IPS DF 19.7 (cell line): ENCODE measurements at regions not wholly inside any gene's neighbourhood (a gene's known extent, or its start where the extent isn't known, plus 50 kb on each side); places are given as distances from the start of the nearest gene placed in this dataset.

Source experiments
- DNase-seq: peaks from one replicate; pipeline ENCODE4 v3.0.0-alpha.2; 2013; ENCODE audit warnings: low read depth, low spot score

DNA sequence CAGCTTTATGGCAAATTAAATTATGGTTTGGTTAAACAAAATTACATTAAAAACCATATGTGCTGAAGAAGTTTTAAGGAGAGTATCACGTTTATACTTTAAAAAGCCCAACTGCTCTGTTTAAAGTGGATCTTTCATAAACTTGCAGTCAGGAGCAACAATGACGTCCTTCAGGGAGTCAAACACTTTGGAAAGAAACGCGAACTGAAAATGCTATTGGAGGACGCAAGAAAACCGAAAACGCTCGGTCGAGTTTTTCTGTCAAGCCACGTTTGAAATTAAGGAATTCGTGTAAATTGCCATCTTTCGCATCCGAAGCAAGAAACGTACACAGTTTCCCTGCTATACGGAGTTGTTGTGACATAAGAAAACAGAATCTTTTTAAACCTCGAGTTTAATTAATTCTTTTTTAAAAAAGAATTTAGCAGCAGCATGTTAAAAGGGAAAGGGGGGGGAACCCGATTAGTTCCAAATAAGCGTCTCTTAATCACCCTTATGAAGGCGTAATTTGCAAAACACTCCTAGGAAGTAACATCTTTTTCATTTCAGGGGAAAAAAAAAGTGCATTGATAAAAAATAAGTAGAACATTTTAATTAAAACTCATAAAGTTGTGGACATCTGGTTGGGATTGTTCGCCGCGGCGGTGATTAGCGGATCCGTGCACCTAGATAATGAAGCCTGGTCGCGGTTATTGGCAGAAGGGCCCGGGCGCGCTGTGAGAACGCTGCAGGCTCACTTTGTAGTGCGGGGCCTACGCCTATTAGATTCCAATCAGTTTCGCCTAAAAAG is 295.4 kb downstream of the TFAP2C start:
- DNase-seq, result no peak

DNA sequence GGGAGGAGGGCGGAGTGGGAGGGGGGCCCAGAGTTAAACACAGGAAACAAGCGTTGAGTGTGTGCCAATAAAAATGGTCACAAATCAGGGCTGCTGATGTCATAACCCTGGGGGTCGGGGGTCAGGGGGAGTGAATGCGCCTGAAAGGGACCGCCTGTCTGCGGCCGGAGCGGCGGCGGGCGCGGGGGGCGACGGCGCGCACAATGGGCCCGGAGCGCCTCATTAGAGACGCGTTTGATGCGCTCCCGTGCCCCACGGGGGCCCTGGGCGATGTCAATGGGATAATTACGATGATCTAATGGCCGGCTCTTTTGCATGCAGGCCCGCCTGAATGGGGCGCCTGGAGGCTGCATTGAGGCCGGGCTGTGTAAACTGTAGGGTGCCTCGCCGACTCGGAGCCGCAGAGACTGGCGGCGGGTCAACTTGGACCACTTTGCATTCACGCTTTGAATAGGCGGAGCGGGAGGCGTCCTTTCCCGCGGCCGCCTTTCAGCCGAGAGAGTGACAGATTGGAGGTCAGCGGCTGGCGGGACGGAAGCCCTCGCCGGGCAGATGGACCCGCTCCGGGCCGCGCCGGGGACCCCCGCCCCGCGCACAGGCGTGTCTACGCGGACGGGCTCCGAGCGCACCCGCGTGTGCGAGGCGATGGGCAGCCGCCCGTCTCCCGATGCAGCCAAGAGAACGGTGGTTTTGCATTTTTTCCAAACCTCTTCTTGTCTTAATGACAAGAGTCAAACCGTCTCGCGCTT is 296.1 kb downstream of the TFAP2C start:
- no peak for DNase-seq

DNA sequence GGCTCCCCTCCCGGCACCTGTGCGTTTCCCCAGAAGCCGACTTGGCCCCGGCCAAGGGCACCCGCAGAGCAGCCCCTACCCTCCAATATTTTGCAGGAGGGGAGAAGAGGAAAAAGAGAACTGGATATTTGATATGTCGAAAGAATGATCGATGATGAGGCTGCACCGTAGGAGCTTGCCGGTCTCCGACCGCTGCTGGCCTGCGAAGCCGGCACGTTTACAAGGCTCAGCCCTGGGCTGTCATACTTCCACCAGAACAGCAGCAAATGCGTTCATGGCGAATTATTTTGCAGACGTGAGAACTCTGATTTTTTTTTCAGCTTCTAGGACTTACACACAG is 296.7 kb downstream of the TFAP2C start:
- DNase-seq, result no peak

DNA sequence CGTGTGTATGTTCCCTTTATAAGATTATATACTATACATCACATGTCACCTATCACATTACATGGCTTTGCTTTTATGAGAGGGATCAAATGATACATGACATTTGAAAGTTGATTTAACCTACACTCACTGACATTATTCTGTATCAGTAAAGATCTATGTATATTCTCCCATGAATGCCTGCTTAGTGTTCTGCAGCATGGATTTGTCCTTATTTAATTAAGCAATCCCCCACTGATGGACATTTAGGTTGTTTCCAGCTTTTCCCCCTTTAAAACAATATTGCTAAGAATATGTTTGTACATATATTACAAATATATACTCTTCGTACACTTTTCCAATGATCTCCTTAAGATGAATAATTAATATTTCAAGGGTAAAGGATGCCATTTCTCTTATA is 297.4 kb downstream of the TFAP2C start:
- DNase-seq, result no peak

- DNase-seq, result no peak
These were observed 298.0 kb downstream of the TFAP2C start for GRCh38 chr20:56927127-56927526.

DNA sequence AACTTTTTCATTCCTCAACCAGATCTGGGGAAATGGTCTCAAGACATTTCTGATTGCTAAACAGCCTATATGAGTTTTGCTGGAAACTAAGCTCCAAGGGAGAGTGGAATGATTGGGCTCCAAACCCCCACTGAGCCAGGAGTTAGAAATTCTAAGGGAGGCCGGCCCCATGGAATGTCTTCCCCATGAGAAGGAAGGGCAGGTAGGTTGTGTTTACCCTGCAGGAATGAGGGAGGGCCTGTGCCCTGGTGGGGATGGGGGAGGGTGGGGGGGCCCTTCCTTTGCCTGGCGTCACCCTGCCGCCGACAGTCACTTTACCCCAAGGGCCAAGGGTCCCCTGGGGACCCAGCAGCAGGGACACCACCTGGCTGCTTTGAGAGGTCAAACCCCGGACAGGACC is 298.9 kb downstream of the TFAP2C start:
- DNase-seq, result no peak

DNA sequence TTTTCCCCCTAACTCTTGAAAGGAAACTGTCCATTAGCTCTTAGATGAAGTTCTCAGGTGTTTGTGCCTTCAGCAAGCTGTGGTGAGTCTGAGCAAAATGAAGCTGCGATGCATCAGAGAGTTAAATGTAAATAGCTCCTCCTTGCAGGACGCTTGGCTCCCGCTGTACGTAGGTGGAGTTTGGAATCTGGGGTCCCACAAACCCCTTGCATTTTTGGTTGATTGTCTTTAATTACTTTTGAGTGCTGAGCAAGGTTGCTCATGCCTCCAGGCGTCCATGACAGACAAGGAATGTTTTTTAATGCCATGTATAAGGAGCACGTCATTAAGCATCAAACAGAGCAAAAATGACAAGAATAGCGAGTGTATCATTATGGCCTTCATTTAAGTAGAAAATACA is 300.5 kb downstream of the TFAP2C start:
- no peak for DNase-seq

- no peak for DNase-seq
These were observed 301.8 kb downstream of the TFAP2C start for GRCh38 chr20:56930876-56931275.

DNA sequence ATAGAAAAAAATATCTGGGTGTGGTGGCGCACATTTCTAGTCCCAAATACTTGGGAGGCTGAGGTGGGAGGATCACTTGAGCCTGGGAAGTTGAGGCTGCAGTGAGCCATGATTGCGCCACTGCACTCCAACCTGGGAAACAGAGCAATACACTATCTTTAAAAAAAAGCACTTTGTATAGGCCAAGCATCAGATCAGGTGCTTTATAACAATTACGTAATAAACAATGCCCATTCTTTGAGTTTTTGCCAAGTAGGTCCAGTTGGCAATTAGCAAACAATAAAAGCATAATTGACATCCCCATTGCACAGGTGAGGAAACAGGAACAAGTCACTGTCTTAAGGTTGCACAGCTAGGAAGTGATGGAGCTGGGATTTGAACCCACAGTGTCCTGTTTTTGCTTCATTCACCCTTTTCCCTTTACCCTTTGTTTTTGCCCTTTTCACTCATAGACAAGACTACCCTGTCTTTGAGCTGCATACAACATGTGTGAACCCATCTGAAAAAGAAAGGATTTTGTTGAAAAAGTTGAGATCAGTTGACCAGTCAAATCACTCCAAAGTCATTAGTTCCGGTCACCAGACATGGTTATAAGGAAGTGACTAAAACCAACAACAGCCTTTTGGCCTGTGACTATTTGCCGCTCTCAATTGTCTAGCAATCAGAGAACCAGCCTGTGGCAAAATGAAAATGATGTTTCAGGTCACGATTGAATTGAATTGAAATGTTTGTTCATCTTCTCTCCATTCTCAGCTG is 303.6 kb downstream of the TFAP2C start:
- no peak for DNase-seq

- DNase-seq, result no peak
These were observed 304.2 kb downstream of the TFAP2C start for GRCh38 chr20:56933331-56933698.

DNA sequence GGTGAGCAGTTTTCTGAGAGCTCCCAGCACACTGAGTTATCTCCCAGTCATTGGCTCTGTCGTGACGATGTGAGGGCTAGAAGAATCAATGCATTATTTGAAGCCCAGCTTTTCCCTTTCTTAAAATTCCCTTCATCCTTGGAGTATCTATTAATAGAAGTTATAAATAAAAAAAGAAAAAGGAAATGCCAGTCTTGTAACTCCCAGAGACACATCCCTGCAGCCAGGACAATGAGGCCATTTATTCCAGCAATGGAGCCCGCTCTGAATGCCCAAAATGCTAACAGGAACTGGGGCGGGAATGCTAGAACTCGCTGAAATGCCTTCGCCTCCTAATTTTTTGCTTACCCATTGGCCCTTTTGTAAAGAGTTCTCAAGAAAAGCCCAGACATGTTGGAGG is 305.8 kb downstream of the TFAP2C start:
- DNase-seq, result no peak

- no peak for DNase-seq
These were observed 311.4 kb downstream of the TFAP2C start for GRCh38 chr20:56940466-56940865.

DNA sequence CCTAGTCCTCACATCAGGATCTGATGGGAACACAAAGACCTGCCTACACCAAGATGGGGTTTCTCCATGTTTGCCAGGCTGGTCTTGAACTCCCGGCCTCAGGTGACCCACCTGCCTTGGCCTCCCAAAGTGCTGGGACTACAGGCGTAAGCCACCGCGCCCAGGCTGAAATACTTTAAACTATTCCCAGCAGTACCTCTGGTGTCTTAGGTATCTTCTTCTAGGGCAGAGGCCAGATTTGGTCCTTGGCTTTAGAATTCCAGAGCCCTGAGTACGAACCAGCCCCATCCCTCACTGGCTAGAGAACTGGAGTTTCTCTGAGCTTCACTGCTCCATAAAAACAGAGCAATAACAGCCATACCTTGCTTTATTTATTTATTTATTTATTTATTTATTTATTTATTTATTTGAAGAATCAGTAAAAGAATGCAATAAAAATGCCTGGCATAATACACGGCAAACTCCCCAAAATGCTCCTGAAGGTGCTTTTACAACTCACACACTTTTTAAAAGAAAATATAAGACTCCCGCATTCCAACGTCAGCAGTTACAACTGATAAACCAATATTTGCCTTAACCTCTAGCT is 312.1 kb downstream of the TFAP2C start:
- no peak for DNase-seq

- no peak for DNase-seq
These were observed 315.1 kb downstream of the TFAP2C start for GRCh38 chr20:56943946-56944945.

GRCh38 chr20:56945057-56945456 is 316.0 kb downstream of the TFAP2C start:
- DNase-seq, result no peak

GRCh38 chr20:56945901-56946300 is 316.8 kb downstream of the TFAP2C start:
- no peak for DNase-seq

GRCh38 chr20:56949318-56949717 is 317.1 kb downstream of the BMP7 start:
- no peak for DNase-seq

- no peak for DNase-seq
These were observed 314.0 kb downstream of the BMP7 start for GRCh38 chr20:56952258-56953047.

GRCh38 chr20:56953048-56953586 is 313.3 kb downstream of the BMP7 start:
- no peak for DNase-seq

GRCh38 chr20:56954797-56955196 is 311.6 kb downstream of the BMP7 start:
- no peak for DNase-seq
